NCI-H128 (cell line): ENCODE measurements at regions not wholly inside any gene's neighbourhood (a gene's known extent, or its start where the extent isn't known, plus 50 kb on each side); places are given as distances from the start of the nearest gene placed in this dataset.
"Not testable (repeated sequence)": the region's sequence is repeated elsewhere in the genome, so short reads cannot be mapped to it uniquely, and the experiment has no call there.

Experiments
- DNase-seq: peaks from one replicate; lab custom pipeline; 2025; ENCODE audit not compliant: unreplicated experiment; lab: John Stamatoyannopoulos, UW

- no peak for DNase-seq
These were observed 121.8 kb downstream of the KCNA5 start for GRCh38 chr12:5165296-5165970.

GRCh38 chr12:5166976-5167375, 123.3 kb downstream of the KCNA5 start:
- DNase-seq, result no peak

GRCh38 chr12:5168148-5168547, 124.5 kb downstream of the KCNA5 start:
- DNase-seq, result no peak

- DNase-seq, result no peak
These were observed 127.2 kb downstream of the KCNA5 start for GRCh38 chr12:5170844-5171243.

GRCh38 chr12:5171701-5172100, 128.0 kb downstream of the KCNA5 start:
- no peak for DNase-seq

GRCh38 chr12:5172886-5173285, 129.2 kb downstream of the KCNA5 start:
- DNase-seq, result no peak

- DNase-seq, result no peak
These were observed 129.9 kb downstream of the KCNA5 start for GRCh38 chr12:5173511-5174011.

GRCh38 chr12:5175415-5175814, 131.7 kb downstream of the KCNA5 start:
- not testable (repeated sequence) for DNase-seq

GRCh38 chr12:5176036-5176435, 132.4 kb downstream of the KCNA5 start:
- DNase-seq, result no peak

- no peak for DNase-seq
These were observed 133.4 kb downstream of the KCNA5 start for GRCh38 chr12:5177096-5177495.

- DNase-seq, result no peak
These were observed 134.1 kb downstream of the KCNA5 start for GRCh38 chr12:5177731-5178130.

GRCh38 chr12:5178571-5178970, 134.9 kb downstream of the KCNA5 start:
- no peak for DNase-seq

GRCh38 chr12:5180496-5180895, 136.8 kb downstream of the KCNA5 start:
- DNase-seq, result no peak

GRCh38 chr12:5184186-5184585, 140.5 kb downstream of the KCNA5 start:
- DNase-seq, result no peak

GRCh38 chr12:5185435-5186069, 141.9 kb downstream of the KCNA5 start:
- DNase-seq, result no peak

- no peak for DNase-seq
These were observed 143.0 kb downstream of the KCNA5 start for GRCh38 chr12:5186715-5187114.

- no peak for DNase-seq
These were observed 143.5 kb downstream of the KCNA5 start for GRCh38 chr12:5187136-5187535.

- DNase-seq, result no peak
These were observed 144.8 kb downstream of the KCNA5 start for GRCh38 chr12:5188472-5188871.

- no peak for DNase-seq
These were observed 145.5 kb downstream of the KCNA5 start for GRCh38 chr12:5189173-5189572.

- DNase-seq, result no peak
These were observed 148.3 kb downstream of the KCNA5 start for GRCh38 chr12:5191803-5192538.

- no peak for DNase-seq
These were observed 149.0 kb downstream of the KCNA5 start for GRCh38 chr12:5192726-5193125.

GRCh38 chr12:5194306-5194705, 150.6 kb downstream of the KCNA5 start:
- DNase-seq, result no peak
